H9 (cell line): ENCODE measurements at regions not wholly inside any gene's neighbourhood (a gene's known extent, or its start where the extent isn't known, plus 50 kb on each side); places are given as distances from the start of the nearest gene placed in this dataset.

ENCODE experiments used
- DNase-seq: peaks from one replicate; pipeline ENCODE4 v3.0.0-alpha.2; 2017
- H2AFZ ChIP-seq: one replicate; pipeline ENCODE4 v1.6.1; 2013; ENCODE audit warnings: mild to moderate bottlenecking, low read length, control low read depth, moderate library complexity
- H2AK5ac ChIP-seq: 2 replicates; pipeline ENCODE4 v1.6.1; 2013; ENCODE audit warnings: low read length, control low read depth, mixed read lengths; ENCODE audit not compliant: insufficient read length
- H2BK120ac ChIP-seq: one replicate; pipeline ENCODE4 v1.6.1; 2013; ENCODE audit warnings: low read depth, mild to moderate bottlenecking, low read length, control low read depth, inconsistent platforms; ENCODE audit not compliant: poor library complexity, severe bottlenecking
- H2BK12ac ChIP-seq: 2 replicates; pipeline ENCODE4 v1.6.1; 2013; ENCODE audit warnings: low read length, control low read depth, mixed read lengths, low read depth; ENCODE audit not compliant: insufficient read length
- H2BK15ac ChIP-seq: 2 replicates; pipeline ENCODE4 v1.6.1; 2013; ENCODE audit warnings: low read depth, low read length, control low read depth
- H2BK20ac ChIP-seq: one replicate; pipeline ENCODE4 v1.6.1; 2013; ENCODE audit warnings: low read depth, mild to moderate bottlenecking, low read length, control low read depth, inconsistent platforms; ENCODE audit not compliant: poor library complexity, severe bottlenecking
- H2BK5ac ChIP-seq: 2 replicates; pipeline ENCODE4 v1.6.1; 2013; ENCODE audit warnings: low read length, control low read depth, mixed read lengths; ENCODE audit not compliant: insufficient read length
- H3K14ac ChIP-seq: 2 replicates; pipeline ENCODE4 v1.6.1; 2013; ENCODE audit warnings: low read length, control low read depth; ENCODE audit not compliant: insufficient read depth
- H3K18ac ChIP-seq: 2 replicates; pipeline ENCODE4 v1.6.1; 2013; ENCODE audit warnings: low read depth, mild to moderate bottlenecking, mixed read lengths, low read length, control low read depth; ENCODE audit not compliant: insufficient read length
- H3K23ac ChIP-seq: 2 replicates; pipeline ENCODE4 v1.6.1; 2013; ENCODE audit warnings: low read length, control low read depth, mixed read lengths, low read depth; ENCODE audit not compliant: insufficient read length
- H3K23me2 ChIP-seq: 2 replicates; pipeline ENCODE4 v1.6.1; 2013; ENCODE audit warnings: low read depth, mild to moderate bottlenecking, mixed read lengths, low read length, control low read depth; ENCODE audit not compliant: insufficient read length, poor library complexity, severe bottlenecking
- H3K27ac ChIP-seq: 2 replicates; pipeline ENCODE4 v1.5.1; 2013; ENCODE audit warnings: low read length, control low read depth, mixed read lengths, low read depth; ENCODE audit not compliant: insufficient read length
- H3K27me3 ChIP-seq: 2 replicates; pipeline ENCODE4 v1.6.1; 2013; ENCODE audit warnings: low read length, control low read depth, inconsistent platforms; ENCODE audit not compliant: insufficient read depth
- H3K4ac ChIP-seq: 2 replicates; pipeline ENCODE4 v1.6.1; 2013; ENCODE audit warnings: low read depth, mild to moderate bottlenecking, control low read depth, inconsistent platforms, low read length, moderate library complexity
- H3K4me1 ChIP-seq: 2 replicates; pipeline ENCODE4 v1.6.1; 2013; ENCODE audit warnings: low read length, control low read depth, inconsistent platforms; ENCODE audit not compliant: insufficient read depth
- H3K4me2 ChIP-seq: 2 replicates; pipeline ENCODE4 v1.6.1; 2013; ENCODE audit warnings: low read length, control low read depth, mixed read lengths; ENCODE audit not compliant: insufficient read length, insufficient read depth
- H3K56ac ChIP-seq: 2 replicates; pipeline ENCODE4 v1.6.1; 2013; ENCODE audit warnings: low read depth, mild to moderate bottlenecking, mixed read lengths, low read length, control low read depth; ENCODE audit not compliant: insufficient read length
- H3K79me1 ChIP-seq: 2 replicates; pipeline ENCODE4 v1.6.1; 2013; ENCODE audit warnings: low read depth, mild to moderate bottlenecking, moderate library complexity, low read length, control low read depth, inconsistent platforms; ENCODE audit not compliant: insufficient read depth, poor library complexity, severe bottlenecking
- H3K79me2 ChIP-seq: 2 replicates; pipeline ENCODE4 v1.6.1; 2013; ENCODE audit warnings: low read length, control low read depth, inconsistent platforms; ENCODE audit not compliant: insufficient read depth
- H3K9ac ChIP-seq: 2 replicates; pipeline ENCODE4 v1.6.1; 2013; ENCODE audit warnings: low read length, control low read depth, mixed read lengths; ENCODE audit not compliant: insufficient read length; ENCODE audit errors: extremely low read depth
- H3K9me3 ChIP-seq: one replicate; pipeline ENCODE4 v1.6.1; 2013; ENCODE audit warnings: low read depth, low read length, inconsistent platforms; ENCODE audit not compliant: control insufficient read depth
- H3T11ph ChIP-seq: one replicate; pipeline ENCODE4 v1.6.1; 2013; ENCODE audit warnings: mild to moderate bottlenecking, low read length, control low read depth, inconsistent platforms
- H4K20me1 ChIP-seq: one replicate; pipeline ENCODE4 v1.6.1; 2013; ENCODE audit not compliant: control insufficient read depth, insufficient read length, insufficient read depth
- H4K5ac ChIP-seq: 2 replicates; pipeline ENCODE4 v1.6.1; 2013; ENCODE audit warnings: low read depth, mild to moderate bottlenecking, mixed read lengths, low read length, control low read depth; ENCODE audit not compliant: insufficient read length
- H4K8ac ChIP-seq: replicated peaks from 2 replicates; pipeline ENCODE4 v1.6.1; 2013; ENCODE audit warnings: low read length, control low read depth, mixed read lengths, low read depth; ENCODE audit not compliant: insufficient read length
- H4K91ac ChIP-seq: 2 replicates; pipeline ENCODE4 v1.6.1; 2013; ENCODE audit warnings: low read depth, mild to moderate bottlenecking, moderate library complexity, mixed read lengths, low read length, control low read depth; ENCODE audit not compliant: insufficient read length
- H3K27ac Mint-ChIP-seq, 3 experiments: 2 replicates in 2 of 3; 3 replicates in 1 of 3; pipeline ENCODE4 v1.8.0; 2020 to 2021; ENCODE audit warnings: mixed read lengths in 3 of 3, mild to moderate bottlenecking in 1 of 3, moderate library complexity in 1 of 3
- H3K27me3 Mint-ChIP-seq: 2 replicates; pipeline ENCODE4 v1.8.0; 2021; ENCODE audit warnings: low read depth, mild to moderate bottlenecking, moderate library complexity, mixed read lengths
- H3K36me3 Mint-ChIP-seq, 3 experiments: 2 replicates in 2 of 3; 3 replicates in 1 of 3; pipeline ENCODE4 v1.8.0; 2020 to 2021; ENCODE audit warnings: low read depth in 3 of 3, mixed read lengths in 3 of 3; ENCODE audit not compliant: insufficient read depth in 1 of 3
- H3K4me1 Mint-ChIP-seq, 2 experiments: 2 replicates each; pipeline ENCODE4 v1.8.0; 2020; ENCODE audit warnings: mixed read lengths in 2 of 2
- H3K4me3 Mint-ChIP-seq, 2 experiments: 2 replicates in 1 of 2; 3 replicates in 1 of 2; pipeline ENCODE4 v1.8.0; 2020 to 2021; ENCODE audit warnings: mild to moderate bottlenecking in 2 of 2, mixed read lengths in 2 of 2, moderate library complexity in 1 of 2
- H3K9me3 Mint-ChIP-seq, 2 experiments: 2 replicates in 1 of 2; 3 replicates in 1 of 2; pipeline ENCODE4 v1.8.0; 2020; ENCODE audit warnings: mild to moderate bottlenecking in 2 of 2, mixed read lengths in 2 of 2, moderate library complexity in 1 of 2
- CTCF ChIP-seq: fragments of 200-600 bp; sonication (generic); conservative IDR thresholded peaks from 3 replicates; pipeline ENCODE4 v1.8.0; 2021; ENCODE audit warnings: antibody characterized with exemption, mild to moderate bottlenecking
- WGBS: extraction: QIAGEN DNeasy Blood & Tissue Kit; methylation state at CpG from one replicate; pipeline ENCODE4 v1.1.7; 2013; ENCODE audit warnings: missing lambda C conversion rate, low lambda C conversion rate, mixed read lengths; ENCODE audit not compliant: insufficient read length; ENCODE audit errors: extremely low coverage; 5-methylcytosine and 5-hydroxymethylcytosine counted together

- no peak overlapping the region for H4K5ac ChIP-seq
- H2BK12ac ChIP-seq: no peak overlapping the region
- no peak overlapping the region for H3K23ac ChIP-seq
- H2BK15ac ChIP-seq: no peak overlapping the region
- H3K23me2 ChIP-seq: no peaks in the 10 kb centered on the region
- no peak overlapping the region for H3K4ac ChIP-seq
- Mint-ChIP-seq H3K36me3 (no peaks in the 10 kb centered on the region), H3K4me1 (peaks cover 10 to 11% of the 10 kb centered on the region in 2 experiments), H3K27ac (no peak overlapping the region), H3K27me3 (no peaks in the 10 kb centered on the region), H3K4me3 (no peak overlapping the region), H3K9me3 (no peaks in the 10 kb centered on the region)
- no peak overlapping the region for H3K18ac ChIP-seq
- H4K91ac ChIP-seq: no peak overlapping the region
- H3K79me1 ChIP-seq: no peaks in the 10 kb centered on the region
- H2BK5ac ChIP-seq: no peak overlapping the region
- no peaks in the 10 kb centered on the region for H4K20me1 ChIP-seq
- WGBS: no CpG with 5 or more reads among the region's 2 CpGs
- H2AFZ ChIP-seq: no peak overlapping the region
- H2BK20ac ChIP-seq: no peak overlapping the region
- H2AK5ac ChIP-seq: no peak overlapping the region
- H3K14ac ChIP-seq: no peak overlapping the region
- no peak overlapping the region for H3K27ac ChIP-seq
- H3T11ph ChIP-seq: no peak overlapping the region
- no peak overlapping the region for H3K56ac ChIP-seq
- H3K79me2 ChIP-seq: no peaks in the 10 kb centered on the region
- H4K8ac ChIP-seq: no peak overlapping the region
- DNase-seq: no peak
- H3K4me1 ChIP-seq: no peaks in the 10 kb centered on the region
- H3K9ac ChIP-seq: no peak overlapping the region
- H3K4me2 ChIP-seq: no peak overlapping the region
- H2BK120ac ChIP-seq: no peak overlapping the region
- no peak for TF ChIP-seq CTCF
- no peaks in the 10 kb centered on the region for H3K9me3 ChIP-seq
- no peaks in the 10 kb centered on the region for H3K27me3 ChIP-seq
Measured at GRCh38 chr4:79625361-79625760, 217.3 kb upstream of the GK2 start.
